Ascending aorta (tissue), 2 donors: ENCODE measurements at regions not wholly inside any gene's neighbourhood (a gene's known extent, or its start where the extent isn't known, plus 50 kb on each side); places are given as distances from the start of the nearest gene placed in this dataset.

Source experiments
- DNase-seq, 2 donors: peaks; one replicate each; pipeline ENCODE4 v3.0.0-alpha.2; 2019; ENCODE audit warnings: low spot score in 2 of 2
- H3K27ac ChIP-seq, 2 donors: fragments of 200-600 bp; sonication (generic); one replicate each; pipeline ENCODE4 v1.5.1; 2016 to 2017; ENCODE audit warnings: mild to moderate bottlenecking in 1 of 2
- H3K27me3 ChIP-seq: fragments of 200-600 bp; sonication (generic); one replicate; pipeline ENCODE4 v1.5.1; 2017
- H3K36me3 ChIP-seq, 2 donors: fragments of 200-600 bp; sonication (generic); one replicate each; pipeline ENCODE4 v1.5.1; 2016
- H3K4me1 ChIP-seq, 2 donors: fragments of 200-600 bp; sonication (generic); one replicate each; pipeline ENCODE4 v1.5.1; 2016 to 2017; ENCODE audit warnings: mild to moderate bottlenecking in 1 of 2
- H3K4me3 ChIP-seq, 2 donors: fragments of 200-600 bp; sonication (generic); one replicate each; pipeline ENCODE4 v1.5.1; 2016 to 2017; ENCODE audit warnings: mild to moderate bottlenecking in 1 of 2
- H3K9me3 ChIP-seq, 2 donors: fragments of 200-600 bp; sonication (generic); one replicate each; pipeline ENCODE4 v1.5.1; 2016
- intact Hi-C: fragments of 100-400 bp; cut with DNase I; formaldehyde crosslinking; loops from one replicate; pipeline ENCODE4 v1.15.1; 2023
- TF ChIP-seq, protein P1 (sequence below), 3 experiments: fragments of 200-600 bp in 2 of 3; fragments of 450-650 bp in 1 of 3; sonication (generic) in 2 of 3; IDR thresholded peaks; one replicate each; pipeline ENCODE4 v1.5.1; 2016 to 2019; ENCODE audit warnings: antibody characterized with exemption in 3 of 3, mild to moderate bottlenecking in 1 of 3, moderate library complexity in 1 of 3

DNA sequence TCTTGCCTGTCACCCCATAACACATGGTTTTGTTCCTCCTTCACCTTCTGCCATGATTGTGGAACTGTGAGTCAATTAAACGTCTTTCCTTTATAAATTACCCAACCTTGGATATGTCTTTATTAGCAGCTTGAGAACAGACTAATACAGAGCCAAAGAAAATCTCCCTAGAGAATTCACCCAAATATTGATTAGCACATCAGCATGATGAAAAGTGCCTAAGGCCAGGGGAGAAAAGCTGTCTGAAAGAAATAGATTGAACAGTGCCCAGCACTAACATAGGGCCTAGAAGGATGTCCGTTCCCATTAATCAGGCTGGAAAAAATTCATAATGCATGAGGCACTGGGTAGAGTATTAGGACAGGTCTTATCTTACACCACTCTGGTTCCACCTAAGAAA is 111.9 kb upstream of the CALN1 start:
- intact Hi-C loops, result no loop called here
- Histone ChIP-seq H3K4me1 (no peaks in the 10 kb centered on the region), H3K36me3 (no peaks in the 10 kb centered on the region), H3K4me3 (no peak overlapping the region), H3K9me3 (no peaks in the 10 kb centered on the region), H3K27me3 (no peaks in the 10 kb centered on the region), H3K27ac (no peak overlapping the region)
- DNase-seq, result no peak
- TF ChIP-seq, protein P1, sequence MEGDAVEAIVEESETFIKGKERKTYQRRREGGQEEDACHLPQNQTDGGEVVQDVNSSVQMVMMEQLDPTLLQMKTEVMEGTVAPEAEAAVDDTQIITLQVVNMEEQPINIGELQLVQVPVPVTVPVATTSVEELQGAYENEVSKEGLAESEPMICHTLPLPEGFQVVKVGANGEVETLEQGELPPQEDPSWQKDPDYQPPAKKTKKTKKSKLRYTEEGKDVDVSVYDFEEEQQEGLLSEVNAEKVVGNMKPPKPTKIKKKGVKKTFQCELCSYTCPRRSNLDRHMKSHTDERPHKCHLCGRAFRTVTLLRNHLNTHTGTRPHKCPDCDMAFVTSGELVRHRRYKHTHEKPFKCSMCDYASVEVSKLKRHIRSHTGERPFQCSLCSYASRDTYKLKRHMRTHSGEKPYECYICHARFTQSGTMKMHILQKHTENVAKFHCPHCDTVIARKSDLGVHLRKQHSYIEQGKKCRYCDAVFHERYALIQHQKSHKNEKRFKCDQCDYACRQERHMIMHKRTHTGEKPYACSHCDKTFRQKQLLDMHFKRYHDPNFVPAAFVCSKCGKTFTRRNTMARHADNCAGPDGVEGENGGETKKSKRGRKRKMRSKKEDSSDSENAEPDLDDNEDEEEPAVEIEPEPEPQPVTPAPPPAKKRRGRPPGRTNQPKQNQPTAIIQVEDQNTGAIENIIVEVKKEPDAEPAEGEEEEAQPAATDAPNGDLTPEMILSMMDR (IDR thresholded peaks at IDR 0.05), result no peak

DNA sequence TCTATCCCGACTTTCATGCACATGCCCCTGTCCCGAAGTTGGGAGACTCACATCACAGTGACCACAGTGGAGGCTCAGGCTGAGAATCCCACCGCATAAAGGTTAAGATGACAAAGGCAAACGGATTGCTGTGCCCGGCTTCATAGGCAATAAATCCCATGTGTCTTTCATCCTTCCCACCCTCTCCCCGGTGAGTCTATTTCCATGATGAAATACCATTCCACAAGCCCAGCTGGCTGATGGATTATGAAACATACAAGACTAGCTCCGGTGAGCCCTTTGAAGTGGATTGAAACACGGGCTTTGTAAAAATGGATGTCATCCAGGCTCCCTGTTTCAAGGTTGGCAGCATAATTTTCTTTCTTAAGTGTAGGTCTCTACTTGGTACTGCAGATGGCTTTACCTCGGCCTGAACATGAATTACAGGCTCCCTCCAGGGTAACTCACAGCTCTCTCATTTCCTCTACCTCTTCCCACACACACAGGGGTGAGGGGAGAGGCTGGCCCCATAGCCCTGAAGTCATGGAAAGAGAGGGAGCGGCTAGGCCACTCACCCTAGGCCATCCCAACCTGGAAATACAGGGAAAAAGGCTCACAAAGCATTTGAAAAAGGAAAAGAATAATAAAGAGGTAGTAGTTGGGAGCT is 92.0 kb upstream of the CALN1 start:
- H3K27me3 ChIP-seq, result no peaks in the 10 kb centered on the region
- no peak for DNase-seq
- H3K4me1 ChIP-seq, result no peaks in the 10 kb centered on the region
- H3K27ac ChIP-seq, result no peak overlapping the region
- no peaks in the 10 kb centered on the region for H3K36me3 ChIP-seq
- H3K4me3 ChIP-seq, result peak overlapping the region in 1 of 2 donors; percentile 22
- intact Hi-C loops, result no loop called here
- TF ChIP-seq, protein P1 (IDR thresholded peaks at IDR 0.05), result no peak
- H3K9me3 ChIP-seq, result no peaks in the 10 kb centered on the region

DNA sequence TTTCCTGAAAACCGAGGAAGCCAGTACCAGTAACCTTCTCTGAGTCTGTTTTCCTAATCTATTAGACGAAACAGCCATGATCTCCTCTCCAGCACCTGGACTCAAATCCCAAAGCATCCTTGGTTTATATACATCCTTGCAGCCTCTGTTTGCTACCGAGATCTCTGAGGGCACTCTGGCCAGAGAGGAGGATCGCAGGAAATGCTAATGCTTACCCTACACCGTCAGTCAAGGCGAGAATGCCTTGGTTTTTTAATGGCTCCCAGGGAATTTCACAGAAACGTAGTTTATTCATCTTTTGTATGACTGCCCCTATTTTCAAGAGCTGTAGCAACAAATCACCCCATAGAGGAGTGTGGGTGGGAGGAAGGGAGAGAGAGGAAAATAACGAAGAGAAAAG is 91.5 kb upstream of the CALN1 start:
- H3K4me1 ChIP-seq, result no peaks in the 10 kb centered on the region
- intact Hi-C loops, result no loop called here
- no peak for DNase-seq
- no peaks in the 10 kb centered on the region for H3K27me3 ChIP-seq
- H3K27ac ChIP-seq, result no peak overlapping the region
- H3K9me3 ChIP-seq, result peaks cover 0 to 5% of the 10 kb centered on the region in 2 donors
- H3K4me3 ChIP-seq, result peak overlapping the region in 1 of 2 donors; percentile 22
- H3K36me3 ChIP-seq, result no peaks in the 10 kb centered on the region
- TF ChIP-seq, protein P1 (IDR thresholded peaks at IDR 0.05), result no peak

- Histone ChIP-seq H3K9me3 (peaks cover 16 to 19% of the 10 kb centered on the region in 2 donors), H3K27me3 (no peaks in the 10 kb centered on the region), H3K4me1 (no peaks in the 10 kb centered on the region), H3K27ac (no peak overlapping the region), H3K36me3 (no peaks in the 10 kb centered on the region), H3K4me3 (no peak overlapping the region)
- TF ChIP-seq, protein P1 (IDR thresholded peaks at IDR 0.05), result no peak
- intact Hi-C loops, result no loop called here
- DNase-seq, result no peak
Observed at GRCh38 chr7:72494807-72495206, 82.7 kb upstream of the CALN1 start.

DNA sequence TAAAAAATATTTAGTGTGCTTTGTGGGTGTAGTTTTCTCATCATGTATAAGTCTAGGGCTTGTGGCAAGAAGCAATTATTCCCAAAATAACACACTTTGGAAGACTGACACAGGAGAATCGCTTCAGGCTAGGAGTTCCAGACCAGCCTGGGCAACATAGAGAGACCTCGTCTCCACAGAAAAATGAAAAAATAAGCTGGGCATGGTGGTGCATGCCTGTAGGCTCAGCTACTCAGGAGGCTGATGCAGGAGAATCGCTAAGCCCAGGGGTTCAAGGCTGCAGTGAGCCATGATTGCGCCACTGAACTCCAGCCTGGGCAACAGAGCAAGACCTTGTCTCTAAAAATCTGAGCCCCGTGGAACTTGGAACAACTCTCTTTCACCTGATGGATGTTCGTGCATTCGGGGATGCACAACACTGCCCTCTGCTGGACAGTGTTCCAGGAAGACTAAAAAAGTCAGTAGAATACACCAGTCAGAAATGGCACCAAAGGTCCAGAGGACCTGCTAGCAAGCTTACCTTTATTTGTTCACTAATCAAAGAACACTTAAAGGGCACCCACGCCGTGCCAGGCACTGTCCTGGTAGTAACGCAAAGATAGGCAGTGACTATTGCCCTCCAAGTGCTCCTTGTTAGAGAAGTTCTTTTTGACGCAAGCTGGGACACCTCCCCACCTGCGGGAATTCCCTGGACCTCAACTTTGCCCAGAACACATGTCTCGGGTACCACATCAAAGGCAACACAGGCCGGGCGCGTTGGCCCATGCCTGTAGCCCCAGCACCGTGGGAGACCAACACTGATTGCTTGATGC is 81.9 kb upstream of the CALN1 start:
- no peak for DNase-seq
- intact Hi-C loops, result no loop called here
- no peaks in the 10 kb centered on the region for H3K4me1 ChIP-seq

More for the DNA sequence above, 81.9 kb upstream of the CALN1 start:
- TF ChIP-seq, protein P1 (IDR thresholded peaks at IDR 0.05), result peak in 1 of 3 experiments; percentile 33
- Histone ChIP-seq H3K36me3 (no peaks in the 10 kb centered on the region), H3K27me3 (no peaks in the 10 kb centered on the region), H3K9me3 (peaks cover 16 to 18% of the 10 kb centered on the region in 2 donors), H3K4me3 (no peak overlapping the region), H3K27ac (no peak overlapping the region)
